Stimulated activated CD8-positive, alpha-beta memory T cell treated with anti-CD3 and anti-CD28 coated beads, Interleukin-15, amount 100 ng/mL, for 4 hours (primary cell): ENCODE measurements at regions not wholly inside any gene's neighbourhood (a gene's known extent, or its start where the extent isn't known, plus 50 kb on each side); places are given as distances from the start of the nearest gene placed in this dataset.

Source experiments
- DNase-seq, 2 donors: peaks; one replicate each; pipeline ENCODE4 v3.0.0-alpha.2; 2020; ENCODE audit warnings: low read depth in 2 of 2

DNA sequence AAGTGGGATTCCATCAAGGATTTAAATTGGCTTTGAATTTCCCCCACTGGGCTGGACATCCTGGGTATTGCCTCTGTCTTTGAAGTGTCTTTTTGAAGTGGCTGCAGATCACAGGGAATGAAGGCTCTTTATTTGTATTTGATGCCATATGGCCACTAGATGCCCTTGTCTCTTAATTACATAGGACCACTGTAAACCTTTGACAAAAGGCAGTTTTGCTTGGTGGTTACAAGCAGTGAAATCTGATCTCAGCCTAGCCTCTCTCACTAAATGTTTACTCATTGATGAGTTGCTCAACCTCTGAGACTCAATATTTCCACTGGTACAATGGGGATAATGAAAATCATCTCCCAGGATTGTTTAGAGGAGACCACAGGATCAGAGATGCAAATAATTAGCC is 102.2 kb downstream of the INSIG2 start:
- no peak for DNase-seq

DNA sequence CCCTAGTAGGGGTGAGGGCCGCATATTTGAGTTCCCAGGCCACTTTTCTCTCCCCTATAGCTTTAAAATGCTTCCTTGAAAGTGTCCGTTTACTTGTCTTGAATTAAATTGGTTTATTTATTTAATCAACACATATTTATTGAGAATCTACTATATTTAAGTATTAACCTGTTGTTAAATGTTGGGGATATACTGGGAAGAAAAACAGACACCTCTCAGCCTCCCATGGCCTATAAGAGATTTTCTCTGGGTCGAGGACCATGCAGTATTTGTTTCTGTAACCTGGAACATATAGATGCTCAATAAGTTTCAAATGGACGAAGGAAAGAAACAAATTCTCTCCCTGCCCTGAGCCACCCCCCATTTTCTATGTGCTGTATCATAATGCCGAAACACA is 98.6 kb downstream of the INSIG2 start:
- no peak for DNase-seq

DNA sequence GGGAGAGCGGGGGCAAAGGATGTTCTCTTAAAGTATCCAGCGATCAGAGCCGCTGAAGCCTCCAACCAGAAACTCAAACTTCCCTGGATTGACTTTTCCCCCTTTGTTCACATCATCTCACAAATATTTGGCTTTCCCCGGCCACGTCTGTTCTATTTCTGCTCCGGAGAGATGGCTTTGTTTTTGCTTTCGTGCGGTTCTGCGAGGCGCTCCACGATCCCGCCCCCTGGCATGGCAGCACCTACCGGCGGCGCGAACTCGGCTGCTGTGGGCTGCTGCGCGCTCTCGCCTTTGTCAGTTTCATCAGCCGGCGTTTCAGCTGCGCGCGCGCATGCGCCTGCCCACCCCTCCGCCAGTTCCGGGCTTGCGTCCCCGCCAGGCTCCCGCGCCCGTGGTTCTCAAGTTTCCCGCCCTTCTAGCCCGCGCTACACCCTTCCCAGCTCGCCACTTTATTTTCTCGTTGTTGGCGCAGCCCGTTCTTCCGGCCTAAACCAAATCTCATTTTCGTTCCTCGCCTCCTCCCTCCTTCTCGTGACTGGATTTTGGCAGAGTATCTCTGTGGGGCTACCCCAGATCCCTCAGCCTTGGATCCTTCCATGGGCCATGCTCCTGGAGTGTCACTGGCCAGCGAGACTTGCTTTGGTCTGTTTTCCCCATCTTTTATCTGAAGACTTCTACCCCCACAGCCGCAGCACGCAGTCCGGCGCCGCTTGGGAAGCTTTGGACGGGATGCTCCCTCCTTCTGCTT is 98.0 kb downstream of the INSIG2 start:
- peak; percentile 78 for DNase-seq

DNA sequence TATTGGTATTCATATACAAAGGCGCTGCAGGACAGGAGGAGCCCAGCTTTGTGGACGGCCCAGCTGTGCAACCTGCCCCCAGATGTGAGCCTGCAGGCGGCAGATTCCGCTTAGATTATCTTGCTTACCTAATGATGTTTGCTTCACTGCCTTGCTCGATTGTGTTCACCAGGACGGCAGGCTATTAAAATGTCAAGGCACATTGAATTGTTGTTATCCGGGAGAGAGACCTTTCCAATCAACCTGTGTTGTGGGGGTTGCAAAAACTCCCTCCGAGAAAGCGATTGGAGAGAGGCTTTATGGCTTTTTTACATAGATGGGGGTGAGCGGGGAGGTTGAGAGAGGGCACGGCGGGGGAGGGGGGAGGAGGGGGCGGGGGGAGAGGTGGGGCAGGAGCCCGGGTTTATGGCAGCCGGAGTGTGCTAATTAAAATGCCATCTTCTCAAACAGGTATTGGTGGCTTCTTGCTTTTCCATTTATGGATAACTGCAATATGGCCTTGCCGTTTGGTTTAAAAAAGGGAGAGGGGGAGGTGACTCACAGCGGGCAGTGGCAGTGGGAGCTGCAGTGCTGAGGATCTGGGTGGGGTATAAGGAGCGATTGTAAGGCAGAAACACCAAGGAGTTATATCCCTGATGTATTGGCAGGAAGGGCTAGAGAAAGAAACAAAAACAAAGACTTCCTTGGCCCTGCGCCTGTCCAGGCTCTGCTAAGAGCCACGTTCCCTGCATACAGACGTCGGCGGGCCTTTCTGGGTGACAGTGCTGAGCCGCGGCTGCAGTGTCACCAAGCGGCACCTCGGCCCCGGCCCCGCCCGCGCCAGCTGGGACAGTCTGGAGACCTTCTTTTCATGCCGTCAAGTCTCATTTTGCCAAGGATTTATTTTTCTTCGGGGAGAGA is 97.2 kb downstream of the INSIG2 start:
- peak in 1 of 2 donors; percentile 19 for DNase-seq

DNA sequence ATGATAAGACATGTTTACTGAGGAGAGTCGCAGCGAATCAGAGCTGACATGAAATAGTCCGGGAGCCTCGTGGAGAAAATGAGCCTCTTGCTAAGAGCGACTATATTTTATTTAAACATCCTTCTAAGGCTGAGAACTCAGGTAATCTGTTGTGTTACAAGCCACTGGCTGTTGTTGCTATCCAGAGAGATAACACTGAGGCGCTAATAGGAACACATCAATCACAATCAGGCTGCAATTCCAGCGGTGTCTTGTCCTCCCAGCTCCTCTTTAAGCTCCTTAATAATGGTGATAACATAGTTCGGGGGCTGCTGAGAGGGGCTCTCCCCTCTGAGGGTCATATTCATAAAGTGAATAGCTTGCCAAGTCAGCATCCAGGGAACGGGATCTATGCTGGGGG is 95.1 kb downstream of the INSIG2 start:
- no peak for DNase-seq

DNA sequence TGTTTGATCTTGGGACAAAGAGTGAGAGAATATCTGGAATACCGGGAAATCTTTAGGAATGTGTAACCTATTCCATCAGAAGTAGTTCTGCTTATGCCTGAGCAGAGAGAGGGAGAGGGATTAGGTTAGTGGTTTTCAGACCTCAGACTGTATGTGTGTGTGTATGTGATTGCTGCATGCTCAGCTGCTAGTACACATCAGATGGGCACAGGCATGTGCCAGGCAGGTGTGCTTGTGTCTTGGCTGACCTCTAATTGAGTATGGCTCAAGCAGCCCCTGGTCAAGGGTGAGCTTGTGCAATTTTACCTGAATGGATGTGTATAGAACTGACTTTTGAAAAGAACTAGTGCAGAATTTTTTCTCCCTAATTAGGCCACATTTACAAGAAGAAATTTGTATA is 91.2 kb downstream of the INSIG2 start:
- DNase-seq = no peak

DNA sequence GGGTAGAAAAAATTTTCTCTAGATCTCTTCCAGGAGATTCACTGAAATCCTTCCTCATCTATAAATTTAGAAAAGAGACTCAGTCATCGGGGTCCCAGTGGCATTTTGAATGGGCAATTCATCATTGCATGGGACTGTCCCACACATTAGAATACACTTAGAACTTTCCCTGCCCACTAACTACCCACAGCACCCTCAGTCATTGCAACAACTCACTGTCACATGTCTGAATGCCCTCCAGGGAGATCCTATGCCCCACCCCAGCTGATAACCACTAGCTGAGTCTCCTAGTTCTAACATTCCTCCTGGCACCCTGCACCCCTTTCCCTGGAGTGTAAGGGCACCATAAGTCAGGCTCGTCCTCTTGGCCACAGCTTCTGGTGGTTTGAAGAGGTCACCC is 89.6 kb downstream of the INSIG2 start:
- no peak for DNase-seq

DNA sequence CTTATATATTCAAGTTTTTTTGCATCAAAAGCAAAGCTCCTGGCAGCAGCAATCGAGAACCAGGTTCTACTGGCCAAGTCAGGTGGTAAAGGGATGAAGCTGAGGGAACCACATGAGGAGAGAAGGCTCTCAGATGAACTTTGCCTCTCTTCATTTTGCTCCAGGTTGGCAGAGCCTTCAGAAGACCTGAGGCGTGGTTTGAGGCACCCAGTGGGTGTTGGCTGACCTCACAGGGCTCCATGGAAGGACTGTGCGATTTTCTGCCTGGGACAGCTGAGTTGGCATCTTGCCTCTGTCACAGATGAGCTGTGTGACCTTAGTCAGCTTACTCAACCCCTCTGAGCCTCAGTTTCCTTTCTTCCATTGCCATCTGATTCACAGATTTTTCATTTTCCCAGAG is 89.0 kb downstream of the INSIG2 start:
- DNase-seq = no peak

DNA sequence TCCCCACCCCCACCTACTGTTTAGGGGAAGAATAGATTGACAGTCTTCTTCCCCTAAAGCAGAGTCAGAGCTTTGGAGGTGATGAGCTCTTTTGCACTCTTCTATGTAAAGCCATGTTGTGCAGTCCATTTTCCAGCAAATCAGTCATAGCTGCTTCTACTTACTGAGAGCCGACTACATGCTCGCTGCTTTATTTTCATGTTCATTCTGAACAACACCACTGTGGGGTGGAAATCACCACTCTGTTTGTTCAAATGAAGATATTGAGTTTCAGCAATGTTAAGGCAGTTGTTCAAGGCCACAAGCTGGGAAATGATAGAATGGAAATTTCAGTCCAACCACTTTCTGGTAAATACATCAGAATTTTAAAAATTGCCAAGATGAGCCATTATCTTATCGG is 88.3 kb downstream of the INSIG2 start:
- no peak for DNase-seq

DNA sequence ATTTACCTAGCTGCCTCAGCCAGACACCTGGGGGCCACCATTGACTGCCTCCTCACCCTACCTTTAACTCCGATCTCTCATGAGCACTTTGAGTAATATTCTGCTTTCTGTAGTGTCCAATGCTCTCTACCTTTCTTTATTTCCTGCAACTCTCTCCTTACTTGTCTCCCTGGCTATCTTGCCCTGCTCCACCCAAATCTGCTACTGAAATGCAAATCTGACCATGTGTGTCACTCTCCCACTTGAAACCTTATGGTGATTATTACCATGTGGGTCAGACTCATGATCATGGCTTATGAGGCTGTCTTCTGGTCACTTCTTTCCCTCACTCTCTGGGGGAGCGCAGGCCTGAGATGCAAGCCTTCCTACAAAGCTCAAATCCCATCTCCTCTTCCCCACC is 83.3 kb downstream of the INSIG2 start:
- DNase-seq = no peak

DNA sequence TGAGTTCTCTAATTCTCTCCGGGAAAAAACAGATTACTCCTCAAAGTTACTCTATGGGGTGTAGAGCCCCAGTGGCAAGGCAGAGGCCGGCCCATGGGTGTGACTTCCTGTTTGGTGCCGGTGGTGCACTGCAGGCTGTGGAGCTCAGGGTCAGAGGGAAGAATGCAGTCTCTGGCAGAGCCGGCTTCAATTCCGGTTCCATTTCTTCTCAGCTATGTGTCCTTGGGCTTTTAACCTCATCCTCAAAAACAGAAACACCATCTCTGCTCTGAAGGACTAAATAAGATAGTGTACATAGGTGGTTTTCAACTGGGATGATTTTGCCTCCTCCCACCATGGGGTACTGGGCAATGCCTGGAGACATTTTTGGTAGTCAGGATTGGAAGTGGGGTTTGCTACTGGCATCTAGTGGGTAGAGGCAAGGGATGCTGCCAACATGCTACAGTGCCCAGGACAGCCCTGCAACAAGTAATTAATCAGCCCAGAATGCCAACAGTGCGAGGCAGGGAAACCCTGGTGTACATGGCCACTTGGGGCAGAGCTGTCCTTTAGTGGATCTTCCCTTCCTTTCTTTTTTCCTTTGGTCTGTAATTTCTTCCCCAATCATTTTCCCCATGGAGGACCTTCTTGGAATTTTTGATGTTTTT is 81.2 kb downstream of the INSIG2 start:
- no peak for DNase-seq

DNA sequence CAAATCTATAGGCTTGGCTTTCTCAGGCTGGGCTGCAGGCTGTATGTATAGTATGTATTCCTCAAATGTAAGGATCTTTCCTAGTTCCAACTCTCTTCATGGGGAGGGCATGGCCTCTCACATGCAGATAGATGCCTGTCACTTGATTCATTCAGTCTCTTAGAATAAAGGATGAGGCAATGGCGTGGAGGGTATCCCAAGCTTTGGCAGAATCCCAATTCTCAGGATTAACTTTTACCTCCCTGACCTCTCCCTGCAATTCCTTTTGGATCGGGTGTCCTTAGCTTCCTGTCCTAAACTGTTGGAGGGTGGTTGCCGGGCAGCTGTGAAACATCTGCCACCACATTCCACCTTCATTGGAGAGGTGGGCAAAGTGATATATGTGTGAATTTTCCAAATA is 80.3 kb downstream of the INSIG2 start:
- no peak for DNase-seq

DNA sequence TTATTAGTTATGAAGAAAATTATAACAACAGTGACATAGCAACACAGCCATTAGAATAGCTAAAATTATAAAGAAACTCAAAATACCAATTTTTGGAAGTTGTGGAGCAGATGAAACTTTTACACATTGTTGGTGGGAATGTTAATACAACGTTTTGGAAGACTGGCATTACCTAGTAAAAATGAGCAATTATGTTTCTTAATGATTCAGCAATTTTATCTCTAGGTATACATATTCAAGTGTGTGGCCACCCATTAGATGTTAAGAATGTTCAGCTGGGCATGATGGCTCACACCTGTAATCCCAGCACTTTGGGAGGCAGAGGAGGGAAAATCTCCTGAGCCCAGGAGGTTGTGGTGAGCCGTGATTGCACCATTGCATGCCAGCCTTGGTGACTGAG is 78.8 kb downstream of the INSIG2 start:
- DNase-seq = no peak

DNA sequence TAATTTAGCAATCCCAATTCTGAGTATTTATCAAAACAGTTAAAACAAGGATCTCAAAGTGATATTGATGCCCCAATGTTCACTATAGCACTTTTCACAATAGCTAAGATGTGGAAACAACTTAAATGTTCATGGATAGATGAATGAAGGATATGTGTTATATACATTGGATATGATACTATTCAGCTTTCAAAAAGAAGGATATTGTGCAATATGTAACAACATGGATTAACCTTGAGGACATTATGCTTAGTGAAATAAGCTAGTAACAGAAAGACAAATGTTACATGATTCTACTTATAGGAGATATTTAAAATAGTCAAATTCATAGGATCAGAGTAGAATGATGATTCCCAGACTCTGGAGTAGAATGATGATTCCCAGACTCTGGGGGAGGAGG is 78.0 kb downstream of the INSIG2 start:
- DNase-seq = no peak

DNA sequence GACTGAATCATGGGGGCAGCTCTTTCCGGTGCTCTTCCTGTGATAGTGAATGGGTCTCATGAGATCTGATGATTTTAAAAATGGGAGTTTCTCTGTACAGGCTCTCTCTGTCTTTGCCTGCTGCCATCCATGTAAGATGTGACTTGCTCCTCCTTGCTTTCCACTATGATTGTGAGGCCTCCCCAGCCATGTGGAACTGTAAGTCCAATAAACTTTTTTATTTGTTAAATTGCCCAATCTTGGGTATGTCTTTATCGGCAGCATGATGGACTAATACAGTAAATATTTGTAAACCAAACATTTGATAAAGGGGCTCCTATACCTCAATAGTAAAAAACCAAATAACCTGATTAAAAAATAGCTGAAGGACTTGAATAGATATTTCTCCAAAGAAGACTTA is 77.3 kb downstream of the INSIG2 start:
- no peak for DNase-seq
